ENCODE measurements at regions not wholly inside any gene's neighbourhood (a gene's known extent, or its start where the extent isn't known, plus 50 kb on each side); places are given as distances from the start of the nearest gene placed in this dataset.

DNA sequence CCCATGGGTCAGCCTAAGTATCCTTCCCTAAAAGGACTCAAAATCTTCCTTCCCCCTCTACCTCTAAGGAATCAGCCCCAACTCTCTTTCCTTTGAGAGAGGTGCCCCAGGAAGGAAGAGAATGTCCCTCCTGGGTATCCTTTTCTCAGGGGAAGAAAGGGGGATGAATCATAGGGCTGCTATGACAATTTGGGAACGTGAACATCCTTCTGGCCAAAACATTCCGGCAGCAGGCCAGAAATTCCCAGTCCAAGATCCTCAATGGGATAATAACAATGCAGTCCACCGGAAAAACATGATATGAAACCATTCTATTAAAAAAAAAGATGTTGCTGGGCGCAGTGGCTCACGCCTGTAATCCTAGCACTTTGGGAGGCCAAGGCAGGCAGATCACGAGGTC is 50.8 kb upstream of the CACNA2D3 start:
- TF ChIP-seq POLR2AphosphoS5 (IDR thresholded peaks at IDR 0.05; ENCODE audit: borderline replicate concordance, low read depth, low read length) (no peak), EZH2 (IDR thresholded peaks at IDR 0.05) (no peak)
